Stomach smooth muscle (tissue), 2 donors: ENCODE measurements at regions not wholly inside any gene's neighbourhood (a gene's known extent, or its start where the extent isn't known, plus 50 kb on each side); places are given as distances from the start of the nearest gene placed in this dataset.

ENCODE experiments used
- H3K27ac ChIP-seq: one replicate; pipeline ENCODE4 v1.7.0; 2013; ENCODE audit warnings: mild to moderate bottlenecking, low read length, inconsistent platforms
- H3K27me3 ChIP-seq, 2 donors: one replicate each; pipeline ENCODE4 v1.7.0; 2013; ENCODE audit warnings: low read length in 2 of 2; ENCODE audit not compliant: insufficient read depth in 2 of 2, control insufficient read depth in 1 of 2
- H3K36me3 ChIP-seq, 2 donors: one replicate each; pipeline ENCODE4 v1.7.0; 2013; ENCODE audit warnings: low read length in 2 of 2; ENCODE audit not compliant: control insufficient read depth in 2 of 2, insufficient read depth in 2 of 2
- H3K4me1 ChIP-seq: one replicate; pipeline ENCODE4 v1.7.0; 2013; ENCODE audit warnings: low read length; ENCODE audit not compliant: control insufficient read depth, insufficient read depth
- H3K4me3 ChIP-seq, 2 donors: one replicate each; pipeline ENCODE4 v1.7.0; 2013; ENCODE audit warnings: low read length in 2 of 2
- H3K9ac ChIP-seq, 2 donors: one replicate each; pipeline ENCODE4 v1.7.0; 2013; ENCODE audit warnings: low read length in 2 of 2, mild to moderate bottlenecking in 1 of 2
- H3K9me3 ChIP-seq, 2 donors: one replicate each; pipeline ENCODE4 v1.7.0; 2013; ENCODE audit warnings: low read length in 2 of 2; ENCODE audit not compliant: control insufficient read depth in 2 of 2
- donor health status: healthy.
- donor health status: Pancreatic carcinoma.

GRCh38 chr4:182010876-182011275, 232.3 kb upstream of the TENM3 start:
- H3K9me3 ChIP-seq = no peaks in the 10 kb centered on the region
- no peak overlapping the region for H3K27ac ChIP-seq
- H3K27me3 ChIP-seq = no peaks in the 10 kb centered on the region
- no peak overlapping the region for H3K4me3 ChIP-seq
- no peaks in the 10 kb centered on the region for H3K4me1 ChIP-seq
- no peak overlapping the region for H3K9ac ChIP-seq
- no peaks in the 10 kb centered on the region for H3K36me3 ChIP-seq

DNA sequence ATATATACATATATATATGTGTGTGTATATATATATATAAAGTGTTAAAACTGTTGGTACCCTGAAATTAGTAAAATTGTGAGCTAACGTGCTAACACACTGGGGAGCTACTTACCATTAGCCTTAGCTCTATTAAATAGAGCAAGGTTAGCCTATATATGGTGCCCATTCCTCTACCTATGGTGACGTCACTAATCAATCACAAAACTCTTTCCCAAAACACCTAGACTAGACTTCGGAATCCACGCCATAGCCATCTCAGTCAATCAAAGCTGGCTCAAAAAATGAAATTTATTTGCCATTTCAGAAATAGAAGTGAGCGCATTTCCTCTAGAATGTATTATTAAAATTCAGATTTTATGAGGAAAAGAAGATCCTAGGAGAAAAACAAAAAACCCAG, 229.0 kb upstream of the TENM3 start:
- Histone ChIP-seq H3K9ac (no peak overlapping the region), H3K4me1 (no peaks in the 10 kb centered on the region), H3K27ac (no peak overlapping the region), H3K9me3 (no peaks in the 10 kb centered on the region), H3K36me3 (no peaks in the 10 kb centered on the region), H3K4me3 (no peak overlapping the region), H3K27me3 (no peaks in the 10 kb centered on the region)

DNA sequence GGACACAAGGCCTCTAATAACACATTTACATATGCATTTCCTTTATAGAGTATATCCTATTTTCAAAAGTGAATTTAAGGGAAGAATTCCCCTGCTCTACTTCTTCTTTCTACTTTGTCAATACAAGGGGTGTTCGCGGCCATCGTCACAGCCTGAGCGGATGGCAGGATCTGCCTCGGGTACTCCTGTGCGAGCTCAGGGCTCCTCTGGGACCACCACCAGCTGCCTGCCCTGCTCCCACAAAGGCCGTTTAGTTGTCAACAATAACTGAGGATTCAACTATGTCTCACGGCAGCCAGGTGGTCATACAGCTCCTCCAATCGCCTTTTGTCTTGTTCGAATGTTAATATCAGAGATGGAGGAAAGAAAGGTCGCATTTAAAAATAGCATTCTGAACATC, 228.2 kb upstream of the TENM3 start:
- H3K27me3 ChIP-seq = peaks cover 0 to 2% of the 10 kb centered on the region in 2 donors
- H3K9ac ChIP-seq = no peak overlapping the region
- H3K27ac ChIP-seq = no peak overlapping the region
- H3K4me1 ChIP-seq = no peaks in the 10 kb centered on the region
- H3K4me3 ChIP-seq = no peak overlapping the region
- no peaks in the 10 kb centered on the region for H3K36me3 ChIP-seq
- no peaks in the 10 kb centered on the region for H3K9me3 ChIP-seq

DNA sequence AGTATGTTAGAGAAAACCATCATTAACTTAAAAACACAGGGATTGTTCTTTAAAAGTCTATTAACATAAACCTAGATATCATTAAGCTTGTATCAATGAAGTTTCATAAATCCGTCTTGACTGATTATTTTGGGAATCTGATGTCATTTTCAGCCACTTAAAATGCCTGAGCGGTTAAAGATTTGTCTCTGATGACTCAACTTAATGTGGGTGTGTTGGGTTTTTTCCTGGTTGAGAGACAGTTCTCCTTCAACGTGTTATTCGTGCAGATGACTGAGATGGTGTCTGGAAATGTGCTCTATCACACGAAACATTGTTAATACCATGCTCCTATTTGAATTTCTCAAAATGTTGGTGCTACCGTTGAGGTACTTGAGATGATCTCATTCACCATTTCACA, 227.3 kb upstream of the TENM3 start:
- H3K27ac ChIP-seq = no peak overlapping the region
- no peaks in the 10 kb centered on the region for H3K4me1 ChIP-seq
- H3K9ac ChIP-seq = no peak overlapping the region
- H3K4me3 ChIP-seq = no peak overlapping the region
- no peaks in the 10 kb centered on the region for H3K9me3 ChIP-seq
- no peaks in the 10 kb centered on the region for H3K36me3 ChIP-seq
- H3K27me3 ChIP-seq = peaks cover 0 to 2% of the 10 kb centered on the region in 2 donors

GRCh38 chr4:182017038-182017437, 226.2 kb upstream of the TENM3 start:
- Histone ChIP-seq H3K27me3 (peaks cover 0 to 2% of the 10 kb centered on the region in 2 donors), H3K4me3 (no peak overlapping the region), H3K4me1 (no peaks in the 10 kb centered on the region), H3K9me3 (no peaks in the 10 kb centered on the region), H3K36me3 (no peaks in the 10 kb centered on the region), H3K27ac (no peak overlapping the region), H3K9ac (no peak overlapping the region)

GRCh38 chr4:182018691-182019090, 224.5 kb upstream of the TENM3 start:
- no peaks in the 10 kb centered on the region for H3K4me1 ChIP-seq
- no peak overlapping the region for H3K9ac ChIP-seq
- H3K9me3 ChIP-seq = no peaks in the 10 kb centered on the region
- H3K36me3 ChIP-seq = no peaks in the 10 kb centered on the region
- no peak overlapping the region for H3K27ac ChIP-seq
- H3K27me3 ChIP-seq = peaks cover 0 to 2% of the 10 kb centered on the region in 2 donors
- H3K4me3 ChIP-seq = no peak overlapping the region

DNA sequence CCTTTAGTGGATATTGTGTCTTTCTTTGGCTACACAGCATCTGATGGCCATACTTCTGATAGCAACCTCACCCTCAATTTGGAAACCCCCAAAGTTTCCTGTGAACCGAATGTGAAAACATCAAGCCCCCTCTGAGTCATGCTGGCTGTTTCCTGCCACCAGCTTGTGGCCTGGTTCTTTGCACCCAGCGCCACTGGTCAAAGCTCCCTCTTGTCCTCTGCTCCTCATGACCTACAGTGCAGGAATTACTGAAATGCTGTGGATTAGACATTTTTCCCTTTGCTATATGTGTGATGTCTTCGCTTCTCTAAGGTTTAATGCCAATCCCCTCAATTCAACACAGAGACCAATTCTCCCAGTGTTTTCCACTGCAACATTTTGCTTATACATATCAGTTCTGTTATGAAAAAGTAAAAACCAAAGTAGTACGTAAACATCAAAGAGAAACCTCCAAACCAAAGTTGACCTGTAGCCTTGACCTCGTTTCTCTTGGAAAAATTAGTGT, 224.0 kb upstream of the TENM3 start:
- Histone ChIP-seq H3K9ac (no peak overlapping the region), H3K4me1 (no peaks in the 10 kb centered on the region), H3K36me3 (no peaks in the 10 kb centered on the region), H3K9me3 (no peaks in the 10 kb centered on the region), H3K27me3 (peaks cover 0 to 2% of the 10 kb centered on the region in 2 donors), H3K27ac (no peak overlapping the region), H3K4me3 (no peak overlapping the region)

GRCh38 chr4:182022909-182023308, 220.3 kb upstream of the TENM3 start:
- H3K27me3 ChIP-seq = peaks cover 0 to 2% of the 10 kb centered on the region in 2 donors
- no peaks in the 10 kb centered on the region for H3K36me3 ChIP-seq
- no peaks in the 10 kb centered on the region for H3K4me1 ChIP-seq
- H3K9me3 ChIP-seq = no peaks in the 10 kb centered on the region
- no peak overlapping the region for H3K4me3 ChIP-seq
- no peak overlapping the region for H3K27ac ChIP-seq
- H3K9ac ChIP-seq = no peak overlapping the region

GRCh38 chr4:182023469-182023868, 219.7 kb upstream of the TENM3 start:
- peaks cover 0 to 2% of the 10 kb centered on the region in 2 donors for H3K27me3 ChIP-seq
- H3K9me3 ChIP-seq = no peaks in the 10 kb centered on the region
- no peak overlapping the region for H3K4me3 ChIP-seq
- H3K9ac ChIP-seq = no peak overlapping the region
- H3K4me1 ChIP-seq = no peaks in the 10 kb centered on the region
- H3K36me3 ChIP-seq = no peaks in the 10 kb centered on the region
- H3K27ac ChIP-seq = no peak overlapping the region

DNA sequence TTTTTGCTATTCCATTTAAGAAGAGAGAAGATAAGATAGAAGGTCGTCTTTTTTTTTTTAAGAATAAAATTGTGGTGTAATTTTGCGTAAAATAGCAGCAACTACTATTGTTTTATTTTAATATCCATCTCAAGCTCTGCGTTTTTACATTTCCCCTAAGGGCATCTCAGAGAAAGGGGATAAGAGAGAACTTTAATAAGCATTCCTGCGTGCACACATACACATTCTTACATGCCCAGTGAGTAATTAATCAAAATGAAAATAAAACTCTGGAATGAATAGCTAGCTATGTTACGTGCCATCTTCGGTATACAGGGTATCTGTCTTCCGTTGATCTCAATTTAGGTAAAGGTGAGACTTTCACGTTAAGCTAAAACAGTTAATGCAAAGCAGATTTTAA, 200.3 kb upstream of the TENM3 start:
- no peak overlapping the region for H3K9ac ChIP-seq
- no peaks in the 10 kb centered on the region for H3K9me3 ChIP-seq
- H3K27ac ChIP-seq = no peak overlapping the region
- H3K36me3 ChIP-seq = no peaks in the 10 kb centered on the region
- H3K4me3 ChIP-seq = no peak overlapping the region
- peaks cover 0 to 2% of the 10 kb centered on the region in 2 donors for H3K27me3 ChIP-seq
- no peaks in the 10 kb centered on the region for H3K4me1 ChIP-seq

DNA sequence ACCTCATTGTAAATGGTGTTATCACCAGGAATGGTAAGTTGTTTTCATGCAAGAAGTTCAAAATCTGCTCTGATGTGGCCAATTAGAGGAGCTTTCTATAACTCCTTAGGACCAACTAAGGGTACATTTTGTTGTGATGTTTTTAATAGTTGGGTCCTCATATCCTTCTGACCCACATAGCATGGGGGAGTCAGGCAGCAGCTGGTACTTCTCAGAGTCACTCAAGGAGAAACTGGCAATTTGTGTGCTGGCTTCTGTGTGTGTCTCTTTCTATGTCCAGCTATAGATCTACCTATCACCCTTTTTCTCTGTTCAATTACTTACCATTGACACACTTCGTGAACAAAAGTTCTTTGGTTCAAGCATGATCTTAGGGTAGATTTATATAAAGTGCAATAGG, 194.3 kb upstream of the TENM3 start:
- H3K27ac ChIP-seq = no peak overlapping the region
- no peaks in the 10 kb centered on the region for H3K36me3 ChIP-seq

More for the DNA sequence above, 194.3 kb upstream of the TENM3 start:
- no peaks in the 10 kb centered on the region for H3K27me3 ChIP-seq
- H3K9me3 ChIP-seq = no peaks in the 10 kb centered on the region
- no peak overlapping the region for H3K4me3 ChIP-seq
- no peaks in the 10 kb centered on the region for H3K4me1 ChIP-seq
- H3K9ac ChIP-seq = no peak overlapping the region
